ENCODE measurements at regions not wholly inside any gene's neighbourhood (a gene's known extent, or its start where the extent isn't known, plus 50 kb on each side); places are given as distances from the start of the nearest gene placed in this dataset.

DNA sequence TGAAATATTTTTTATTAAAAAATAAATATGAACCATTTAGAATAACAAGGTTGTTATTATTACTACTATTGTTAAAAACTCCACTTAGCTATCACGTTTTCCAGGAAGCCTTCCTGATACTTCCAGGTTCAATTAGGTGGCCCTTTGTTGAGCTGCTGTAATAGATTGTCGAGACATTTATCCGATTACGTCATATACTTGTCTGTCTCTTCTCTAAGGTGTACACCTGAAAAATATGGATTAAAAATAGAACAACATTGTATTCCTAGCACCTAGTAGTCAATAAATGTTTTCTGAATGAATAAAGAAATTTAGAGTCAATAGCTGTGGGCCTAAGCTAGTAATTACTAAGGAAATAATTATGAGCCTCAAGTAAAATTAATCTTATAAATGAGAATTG lies 359.6 kb downstream of the RNF144B start:
- Histone ChIP-seq H3K9me1 (replicated peaks; ENCODE audit: control insufficient read depth, extremely low read depth, insufficient read depth, low read length) (no peaks in the 10 kb centered on the region), H3K36me3 (ENCODE audit: control insufficient read depth in 2 of 2, extremely low read depth in 1 of 2, insufficient read depth in 2 of 2, low read length in 2 of 2) (no peaks in the 10 kb centered on the region), H3K27ac (ENCODE audit: insufficient read depth, low read depth, low read length) (no peak overlapping the region), H3K4me2 (ENCODE audit: insufficient read depth, low read length) (no peak overlapping the region), H2AFZ (ENCODE audit: low read depth, low read length) (no peak overlapping the region), H3K79me2 (ENCODE audit: control insufficient read depth, insufficient read depth, low read length) (no peaks in the 10 kb centered on the region), H3K4me1 (ENCODE audit: control insufficient read depth, extremely low read depth, insufficient read depth, low read length) (no peaks in the 10 kb centered on the region), H3K4me3 (replicated peaks in 1 of 3; ENCODE audit: insufficient read depth in 1 of 3, low read depth in 1 of 3, low read length in 3 of 3) (no peak overlapping the region), H4K20me1 (replicated peaks; ENCODE audit: control insufficient read depth, extremely low read depth, insufficient read depth, low read length) (no peaks in the 10 kb centered on the region), H3K27me3 (ENCODE audit: control insufficient read depth in 2 of 2, insufficient read depth in 2 of 2, low read length in 2 of 2) (no peaks in the 10 kb centered on the region), H3K9me3 (replicated peaks; ENCODE audit: control insufficient read depth, insufficient read depth, low read length) (no peaks in the 10 kb centered on the region), H3K9ac (replicated peaks; ENCODE audit: extremely low read depth, insufficient read depth, low read length) (no peak overlapping the region)
- intact Hi-C loops (cut with micrococcal nuclease) (loop anchor here (5.0 kb wide), 1 partner anchor 149 kb away; no protein-coding TSS in a partner anchor), dilution Hi-C loops (cut with MboI; ENCODE audit: extremely low pct_ligation_motif_present, low sequenced_read_pairs) (no loop called here)
- DNase-seq (ENCODE audit: low read depth, low spot score) (no peak), FAIRE-seq (no peak)
- BruUV-seq (replicated peaks): no TSS peak
- TF ChIP-seq, protein P1, sequence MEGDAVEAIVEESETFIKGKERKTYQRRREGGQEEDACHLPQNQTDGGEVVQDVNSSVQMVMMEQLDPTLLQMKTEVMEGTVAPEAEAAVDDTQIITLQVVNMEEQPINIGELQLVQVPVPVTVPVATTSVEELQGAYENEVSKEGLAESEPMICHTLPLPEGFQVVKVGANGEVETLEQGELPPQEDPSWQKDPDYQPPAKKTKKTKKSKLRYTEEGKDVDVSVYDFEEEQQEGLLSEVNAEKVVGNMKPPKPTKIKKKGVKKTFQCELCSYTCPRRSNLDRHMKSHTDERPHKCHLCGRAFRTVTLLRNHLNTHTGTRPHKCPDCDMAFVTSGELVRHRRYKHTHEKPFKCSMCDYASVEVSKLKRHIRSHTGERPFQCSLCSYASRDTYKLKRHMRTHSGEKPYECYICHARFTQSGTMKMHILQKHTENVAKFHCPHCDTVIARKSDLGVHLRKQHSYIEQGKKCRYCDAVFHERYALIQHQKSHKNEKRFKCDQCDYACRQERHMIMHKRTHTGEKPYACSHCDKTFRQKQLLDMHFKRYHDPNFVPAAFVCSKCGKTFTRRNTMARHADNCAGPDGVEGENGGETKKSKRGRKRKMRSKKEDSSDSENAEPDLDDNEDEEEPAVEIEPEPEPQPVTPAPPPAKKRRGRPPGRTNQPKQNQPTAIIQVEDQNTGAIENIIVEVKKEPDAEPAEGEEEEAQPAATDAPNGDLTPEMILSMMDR (IDR thresholded peaks at IDR 0.05; ENCODE audit: extremely low read depth in 1 of 2, insufficient read depth in 1 of 2, low read depth in 1 of 2, low read length in 2 of 2): no peak
- TF ChIP-seq POLR2AphosphoS5 (IDR thresholded peaks at IDR 0.05; ENCODE audit: insufficient read depth, low read depth, low read length) (no peak), MYC (IDR thresholded peaks at IDR 0.05; ENCODE audit: low read depth, low read length) (no peak), JUN (IDR thresholded peaks at IDR 0.05; ENCODE audit: borderline replicate concordance, insufficient read depth, insufficient read length, low read depth) (no peak), MAX (IDR thresholded peaks at IDR 0.05; ENCODE audit: insufficient read depth, insufficient read length) (no peak), POLR2A (IDR thresholded peaks at IDR 0.05; ENCODE audit: low read depth, low read length) (no peak), GATA2 (IDR thresholded peaks at IDR 0.05; ENCODE audit: insufficient read depth, insufficient read length, low read depth, low read length) (no peak), EZH2 (IDR thresholded peaks at IDR 0.05; ENCODE audit: borderline replicate concordance, low read depth, low read length, severe bottlenecking) (no peak), FOS (IDR thresholded peaks at IDR 0.05; ENCODE audit: borderline replicate concordance, insufficient read depth, low read length) (no peak)
- CTCF ChIA-PET: interaction anchor here (1.7 to 5.8 kb wide), 2 partner anchors 1101 to 1310 kb away, joined by 4 to 49 read pairs; no protein-coding TSS in a partner anchor
- POLR2A ChIA-PET: no interaction called here

All from endothelial cell of umbilical vein (primary cell).